HL-60 (cell line): ENCODE measurements at regions not wholly inside any gene's neighbourhood (a gene's known extent, or its start where the extent isn't known, plus 50 kb on each side); places are given as distances from the start of the nearest gene placed in this dataset.

Source experiments
- DNase-seq, 2 experiments: peaks; one replicate each; pipeline ENCODE4 v3.0.0-alpha.2; 2010 to 2020; ENCODE audit warnings: low read depth in 1 of 2, low spot score in 1 of 2
- H3K27ac ChIP-seq: fragments of 250-450 bp; sonication (Bioruptor Pico); replicated peaks from 2 replicates; pipeline ENCODE4 v1.5.1; 2020; ENCODE audit warnings: mild to moderate bottlenecking, moderate library complexity
- H3K27me3 ChIP-seq: fragments of 250-450 bp; sonication (Bioruptor Pico); 2 replicates; pipeline ENCODE4 v1.5.1; 2021; ENCODE audit warnings: mild to moderate bottlenecking, moderate library complexity; ENCODE audit not compliant: insufficient read depth, poor library complexity, severe bottlenecking
- H3K4me3 ChIP-seq: replicated peaks from 2 replicates; pipeline ENCODE4 v1.5.1; 2011; ENCODE audit warnings: mild to moderate bottlenecking, control low read depth, low read length; ENCODE audit not compliant: insufficient read depth
- CTCF ChIP-seq: IDR thresholded peaks from one replicate; pipeline ENCODE4 v1.5.1; 2011; ENCODE audit warnings: low read length, control low read depth, inconsistent platforms; ENCODE audit not compliant: insufficient read depth
- GABPA ChIP-seq: IDR thresholded peaks from 2 replicates; pipeline ENCODE4 v1.6.1; 2012; ENCODE audit warnings: low read depth
- POLR2AphosphoS5 ChIP-seq: IDR thresholded peaks from 2 replicates; pipeline ENCODE4 v1.6.1; 2012; ENCODE audit warnings: low read depth
- REST ChIP-seq: IDR thresholded peaks from 2 replicates; pipeline ENCODE4 v1.6.1; 2012; ENCODE audit warnings: low read depth; ENCODE audit not compliant: insufficient replicate concordance
- SPI1 ChIP-seq: IDR thresholded peaks from 2 replicates; pipeline ENCODE4 v1.6.1; 2012; ENCODE audit warnings: low read depth, mild to moderate bottlenecking, borderline replicate concordance

DNA sequence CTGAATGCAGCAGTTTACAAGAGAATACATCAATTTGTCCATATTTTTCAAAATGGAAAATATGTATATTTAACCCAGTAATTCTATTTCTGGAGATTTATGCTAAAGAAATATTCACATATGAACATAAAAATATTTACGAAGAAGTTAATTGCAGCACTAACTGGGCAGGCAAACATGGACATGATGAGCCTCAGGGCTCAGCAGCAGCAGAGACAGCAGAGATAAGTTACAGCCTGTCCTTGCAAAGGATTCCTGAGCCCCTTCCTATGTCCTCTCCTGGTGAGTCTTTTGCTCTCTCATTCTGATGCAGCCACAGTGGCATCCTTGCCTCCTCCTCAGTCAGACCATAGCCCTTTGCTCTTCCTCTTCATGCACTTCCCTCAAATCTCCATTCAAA is 680.6 kb upstream of the CPEB2 start:
- no peaks in the 10 kb centered on the region for H3K27me3 ChIP-seq

GRCh38 chr4:14323191-14323590 is 679.1 kb upstream of the CPEB2 start:
- no peak for DNase-seq
- Histone ChIP-seq H3K27ac (no peak overlapping the region), H3K4me3 (no peak overlapping the region), H3K27me3 (no peaks in the 10 kb centered on the region)
- no peak for TF ChIP-seq SPI1
- TF ChIP-seq POLR2AphosphoS5: no peak
- TF ChIP-seq CTCF: no peak
- no peak for TF ChIP-seq GABPA
- TF ChIP-seq REST: no peak

More for the DNA sequence above, 680.6 kb upstream of the CPEB2 start:
- Histone ChIP-seq H3K4me3 (no peak overlapping the region), H3K27ac (no peak overlapping the region)
- DNase-seq: no peak
- TF ChIP-seq SPI1 (no peak), CTCF (no peak), GABPA (no peak), POLR2AphosphoS5 (no peak), REST (no peak)

DNA sequence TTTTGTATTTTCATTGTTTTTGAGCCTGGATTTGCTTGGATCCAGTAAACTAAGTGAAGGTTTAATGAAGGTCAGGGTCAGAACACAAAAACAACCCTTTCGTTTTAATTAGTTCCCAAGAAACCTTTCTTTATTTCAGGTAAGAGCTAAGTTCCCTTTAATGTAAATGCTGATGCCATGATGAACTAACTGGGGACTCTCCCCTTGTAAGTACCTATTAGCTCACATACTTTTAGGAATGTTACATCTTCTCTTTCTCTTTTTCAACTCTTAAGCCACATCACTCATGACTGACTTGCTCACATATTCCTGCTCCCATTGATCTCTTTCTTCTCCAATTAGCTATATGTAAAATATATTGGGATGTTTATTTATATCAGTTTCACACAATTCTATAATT is 673.1 kb upstream of the CPEB2 start:
- Histone ChIP-seq H3K4me3 (no peak overlapping the region), H3K27ac (no peak overlapping the region), H3K27me3 (no peaks in the 10 kb centered on the region)
- TF ChIP-seq CTCF: no peak
- no peak for TF ChIP-seq SPI1
- TF ChIP-seq REST: no peak
- TF ChIP-seq POLR2AphosphoS5: no peak
- TF ChIP-seq GABPA: no peak
- DNase-seq: no peak
